ENCODE measurements at regions not wholly inside any gene's neighbourhood (a gene's known extent, or its start where the extent isn't known, plus 50 kb on each side); places are given as distances from the start of the nearest gene placed in this dataset.

GRCh38 chr14:105860615-105861580 lies 334.5 kb downstream of the TMEM121 start:
- ATAC-seq: no peak
- TF ChIP-seq, protein P1, sequence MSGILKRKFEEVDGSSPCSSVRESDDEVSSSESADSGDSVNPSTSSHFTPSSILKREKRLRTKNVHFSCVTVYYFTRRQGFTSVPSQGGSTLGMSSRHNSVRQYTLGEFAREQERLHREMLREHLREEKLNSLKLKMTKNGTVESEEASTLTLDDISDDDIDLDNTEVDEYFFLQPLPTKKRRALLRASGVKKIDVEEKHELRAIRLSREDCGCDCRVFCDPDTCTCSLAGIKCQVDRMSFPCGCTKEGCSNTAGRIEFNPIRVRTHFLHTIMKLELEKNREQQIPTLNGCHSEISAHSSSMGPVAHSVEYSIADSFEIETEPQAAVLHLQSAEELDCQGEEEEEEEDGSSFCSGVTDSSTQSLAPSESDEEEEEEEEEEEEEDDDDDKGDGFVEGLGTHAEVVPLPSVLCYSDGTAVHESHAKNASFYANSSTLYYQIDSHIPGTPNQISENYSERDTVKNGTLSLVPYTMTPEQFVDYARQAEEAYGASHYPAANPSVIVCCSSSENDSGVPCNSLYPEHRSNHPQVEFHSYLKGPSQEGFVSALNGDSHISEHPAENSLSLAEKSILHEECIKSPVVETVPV (CRISPR knock-in tag; IDR thresholded peaks at IDR 0.05): no peak
- no peak for TF ChIP-seq ZNF70 (CRISPR knock-in tag; IDR thresholded peaks at IDR 0.05)
- TF ChIP-seq ESRRG (CRISPR knock-in tag; IDR thresholded peaks at IDR 0.05): no peak

- TF ChIP-seq, protein P1 (CRISPR knock-in tag; IDR thresholded peaks at IDR 0.05): no peak
- TF ChIP-seq RARB (CRISPR knock-in tag; IDR thresholded peaks at IDR 0.05) (no peak), ZNF565 (CRISPR knock-in tag; conservative IDR thresholded peaks at IDR 0.05; ENCODE audit: low read depth) (no peak), CREB5 (CRISPR knock-in tag; IDR thresholded peaks at IDR 0.05; ENCODE audit: low read depth) (no peak)
- TF ChIP-seq, protein P2, sequence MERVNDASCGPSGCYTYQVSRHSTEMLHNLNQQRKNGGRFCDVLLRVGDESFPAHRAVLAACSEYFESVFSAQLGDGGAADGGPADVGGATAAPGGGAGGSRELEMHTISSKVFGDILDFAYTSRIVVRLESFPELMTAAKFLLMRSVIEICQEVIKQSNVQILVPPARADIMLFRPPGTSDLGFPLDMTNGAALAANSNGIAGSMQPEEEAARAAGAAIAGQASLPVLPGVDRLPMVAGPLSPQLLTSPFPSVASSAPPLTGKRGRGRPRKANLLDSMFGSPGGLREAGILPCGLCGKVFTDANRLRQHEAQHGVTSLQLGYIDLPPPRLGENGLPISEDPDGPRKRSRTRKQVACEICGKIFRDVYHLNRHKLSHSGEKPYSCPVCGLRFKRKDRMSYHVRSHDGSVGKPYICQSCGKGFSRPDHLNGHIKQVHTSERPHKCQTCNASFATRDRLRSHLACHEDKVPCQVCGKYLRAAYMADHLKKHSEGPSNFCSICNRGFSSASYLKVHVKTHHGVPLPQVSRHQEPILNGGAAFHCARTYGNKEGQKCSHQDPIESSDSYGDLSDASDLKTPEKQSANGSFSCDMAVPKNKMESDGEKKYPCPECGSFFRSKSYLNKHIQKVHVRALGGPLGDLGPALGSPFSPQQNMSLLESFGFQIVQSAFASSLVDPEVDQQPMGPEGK (CRISPR knock-in tag; IDR thresholded peaks at IDR 0.05; ENCODE audit: borderline replicate concordance): no peak
- ATAC-seq: no peak
These were observed 335.6 kb downstream of the TMEM121 start for GRCh38 chr14:105861985-105862465.

DNA sequence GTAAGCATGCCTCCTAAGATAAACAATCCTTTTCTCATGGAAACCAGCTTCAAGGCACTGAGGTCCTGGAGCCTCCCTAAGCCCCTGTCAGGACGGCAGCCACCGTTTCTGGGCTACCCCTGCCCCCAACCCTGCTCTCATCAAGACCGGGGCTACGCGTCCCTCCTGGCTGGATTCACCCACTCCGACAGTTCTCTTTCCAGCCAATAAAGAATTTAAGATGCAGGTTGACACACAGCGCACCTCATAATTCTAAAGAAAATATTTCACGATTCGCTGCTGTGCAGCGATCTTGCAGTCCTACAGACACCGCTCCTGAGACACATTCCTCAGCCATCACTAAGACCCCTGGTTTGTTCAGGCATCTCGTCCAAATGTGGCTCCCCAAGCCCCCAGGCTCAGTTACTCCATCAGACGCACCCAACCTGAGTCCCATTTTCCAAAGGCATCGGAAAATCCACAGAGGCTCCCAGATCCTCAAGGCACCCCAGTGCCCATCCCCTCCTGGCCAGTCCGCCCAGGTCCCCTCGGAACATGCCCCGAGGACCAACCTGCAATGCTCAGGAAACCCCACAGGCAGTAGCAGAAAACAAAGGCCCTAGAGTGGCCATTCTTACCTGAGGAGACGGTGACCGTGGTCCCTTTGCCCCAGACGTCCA lies 336.3 kb downstream of the TMEM121 start:
- ATAC-seq: no peak

More for the DNA sequence above, 336.3 kb downstream of the TMEM121 start:
- TF ChIP-seq TOX (CRISPR knock-in tag; IDR thresholded peaks at IDR 0.05; ENCODE audit: borderline replicate concordance): no peak
- no peak for TF ChIP-seq ARNTL (CRISPR knock-in tag; IDR thresholded peaks at IDR 0.05; ENCODE audit: borderline replicate concordance, low read depth)
- TF ChIP-seq ZFP3 (CRISPR knock-in tag; IDR thresholded peaks at IDR 0.05): no peak
- TF ChIP-seq ZFP30 (CRISPR knock-in tag; IDR thresholded peaks at IDR 0.05): no peak
- TF ChIP-seq CSDC2 (CRISPR knock-in tag; IDR thresholded peaks at IDR 0.05): no peak
- no peak for TF ChIP-seq ZNF8 (CRISPR knock-in tag; IDR thresholded peaks at IDR 0.05)
- TF ChIP-seq TSHZ2 (CRISPR knock-in tag; IDR thresholded peaks at IDR 0.05): no peak
- TF ChIP-seq, protein P3, sequence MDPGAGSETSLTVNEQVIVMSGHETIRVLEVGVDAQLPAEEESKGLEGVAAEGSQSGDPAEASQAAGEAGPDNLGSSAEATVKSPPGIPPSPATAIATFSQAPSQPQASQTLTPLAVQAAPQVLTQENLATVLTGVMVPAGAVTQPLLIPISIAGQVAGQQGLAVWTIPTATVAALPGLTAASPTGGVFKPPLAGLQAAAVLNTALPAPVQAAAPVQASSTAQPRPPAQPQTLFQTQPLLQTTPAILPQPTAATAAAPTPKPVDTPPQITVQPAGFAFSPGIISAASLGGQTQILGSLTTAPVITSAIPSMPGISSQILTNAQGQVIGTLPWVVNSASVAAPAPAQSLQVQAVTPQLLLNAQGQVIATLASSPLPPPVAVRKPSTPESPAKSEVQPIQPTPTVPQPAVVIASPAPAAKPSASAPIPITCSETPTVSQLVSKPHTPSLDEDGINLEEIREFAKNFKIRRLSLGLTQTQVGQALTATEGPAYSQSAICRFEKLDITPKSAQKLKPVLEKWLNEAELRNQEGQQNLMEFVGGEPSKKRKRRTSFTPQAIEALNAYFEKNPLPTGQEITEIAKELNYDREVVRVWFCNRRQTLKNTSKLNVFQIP (CRISPR knock-in tag; IDR thresholded peaks at IDR 0.05; ENCODE audit: borderline replicate concordance, low read depth): no peak
- no peak for TF ChIP-seq OSR1 (CRISPR knock-in tag; IDR thresholded peaks at IDR 0.05)
- TF ChIP-seq, protein P1 (CRISPR knock-in tag; IDR thresholded peaks at IDR 0.05): no peak
